ENCODE measurements at regions not wholly inside any gene's neighbourhood (a gene's known extent, or its start where the extent isn't known, plus 50 kb on each side); places are given as distances from the start of the nearest gene placed in this dataset.
A peak's percentile ranks its signal among the peaks of the same experiment; 100 is the strongest.

GRCh38 chr13:29952245-29952644 lies 101.8 kb upstream of the UBL3 start:
- Mint-ChIP-seq H3K4me1 (peaks cover 12 to 16% (median 16%) of the 10 kb centered on the region in 3 donors), H3K27me3 (peaks cover 0 to 12% (median 11%) of the 10 kb centered on the region in 3 donors), H3K27ac (no peak overlapping the region), H3K36me3 (no peaks in the 10 kb centered on the region), H3K9me3 (no peaks in the 10 kb centered on the region), H3K4me3 (no peak overlapping the region)
- DNase-seq (no peak), ATAC-seq (ENCODE audit: low read depth in 2 of 2) (no peak)

GRCh38 chr13:29948791-29949190 lies 98.4 kb upstream of the UBL3 start:
- Mint-ChIP-seq H3K27ac (no peak overlapping the region), H3K4me1 (peaks cover 2 to 5% (median 4%) of the 10 kb centered on the region in 3 donors), H3K9me3 (no peaks in the 10 kb centered on the region), H3K36me3 (no peaks in the 10 kb centered on the region), H3K27me3 (peaks cover 0 to 11% (median under 1%) of the 10 kb centered on the region in 3 donors), H3K4me3 (peak overlapping the region in 1 of 8 donors; percentile 32)
- ATAC-seq (ENCODE audit: low read depth in 2 of 2) (no peak), DNase-seq (no peak)

GRCh38 chr13:29948244-29948643 lies 97.8 kb upstream of the UBL3 start:
- H3K9me3 Mint-ChIP-seq: no peaks in the 10 kb centered on the region
- ATAC-seq (ENCODE audit: low read depth in 2 of 2) (no peak), DNase-seq (no peak)
- H3K36me3 Mint-ChIP-seq: no peaks in the 10 kb centered on the region
- H3K4me3 Mint-ChIP-seq: no peak overlapping the region
- no peak overlapping the region for H3K27ac Mint-ChIP-seq
- peaks cover 0 to 11% (median 0%) of the 10 kb centered on the region in 3 donors for H3K27me3 Mint-ChIP-seq
- H3K4me1 Mint-ChIP-seq: peaks cover 0 to under 1% (median 0%) of the 10 kb centered on the region in 3 donors

- Mint-ChIP-seq H3K4me3 (no peak overlapping the region), H3K27me3 (peaks cover 0 to 11% (median 0%) of the 10 kb centered on the region in 3 donors), H3K27ac (no peak overlapping the region), H3K4me1 (no peaks in the 10 kb centered on the region), H3K36me3 (no peaks in the 10 kb centered on the region), H3K9me3 (no peaks in the 10 kb centered on the region)
- no peak for ATAC-seq (ENCODE audit: low read depth in 2 of 2)
- no peak for DNase-seq
Observed at GRCh38 chr13:29947839-29948238, 97.4 kb upstream of the UBL3 start.

GRCh38 chr13:29946093-29946492 lies 95.7 kb upstream of the UBL3 start:
- DNase-seq (no peak), ATAC-seq (ENCODE audit: low read depth in 2 of 2) (no peak)
- no peak overlapping the region for H3K4me3 Mint-ChIP-seq
- H3K36me3 Mint-ChIP-seq: no peaks in the 10 kb centered on the region
- no peak overlapping the region for H3K27ac Mint-ChIP-seq
- H3K9me3 Mint-ChIP-seq: no peaks in the 10 kb centered on the region
- H3K4me1 Mint-ChIP-seq: no peaks in the 10 kb centered on the region
- peaks cover 0 to 11% (median 0%) of the 10 kb centered on the region in 3 donors for H3K27me3 Mint-ChIP-seq

GRCh38 chr13:29943686-29944085 lies 93.3 kb upstream of the UBL3 start:
- no peak for DNase-seq
- Mint-ChIP-seq H3K9me3 (no peaks in the 10 kb centered on the region), H3K36me3 (no peaks in the 10 kb centered on the region), H3K27me3 (no peaks in the 10 kb centered on the region), H3K27ac (no peak overlapping the region), H3K4me3 (no peak overlapping the region), H3K4me1 (no peaks in the 10 kb centered on the region)
- ATAC-seq (ENCODE audit: low read depth in 2 of 2): no peak

- Mint-ChIP-seq H3K27me3 (no peaks in the 10 kb centered on the region), H3K36me3 (no peaks in the 10 kb centered on the region), H3K4me3 (no peak overlapping the region), H3K9me3 (no peaks in the 10 kb centered on the region), H3K4me1 (no peaks in the 10 kb centered on the region), H3K27ac (no peak overlapping the region)
- ATAC-seq (ENCODE audit: low read depth in 2 of 2): no peak
- DNase-seq: no peak
Observed at GRCh38 chr13:29943273-29943672, 92.9 kb upstream of the UBL3 start.

GRCh38 chr13:29940715-29941114 lies 90.3 kb upstream of the UBL3 start:
- no peaks in the 10 kb centered on the region for H3K27me3 Mint-ChIP-seq
- DNase-seq (no peak), ATAC-seq (ENCODE audit: low read depth in 2 of 2) (no peak)
- H3K27ac Mint-ChIP-seq: no peak overlapping the region
- no peaks in the 10 kb centered on the region for H3K9me3 Mint-ChIP-seq
- no peak overlapping the region for H3K4me3 Mint-ChIP-seq
- peaks cover 12 to 15% (median 13%) of the 10 kb centered on the region in 3 donors for H3K4me1 Mint-ChIP-seq
- no peaks in the 10 kb centered on the region for H3K36me3 Mint-ChIP-seq

- ATAC-seq (ENCODE audit: low read depth in 2 of 2) (no peak), DNase-seq (no peak)
- H3K4me1 Mint-ChIP-seq: peaks cover 17 to 22% (median 20%) of the 10 kb centered on the region in 3 donors
- H3K27ac Mint-ChIP-seq: no peak overlapping the region
- H3K27me3 Mint-ChIP-seq: no peaks in the 10 kb centered on the region
- no peaks in the 10 kb centered on the region for H3K9me3 Mint-ChIP-seq
- no peaks in the 10 kb centered on the region for H3K36me3 Mint-ChIP-seq
- peak overlapping the region in 1 of 8 donors; percentile 25 for H3K4me3 Mint-ChIP-seq
Observed at GRCh38 chr13:29939158-29939557, 88.7 kb upstream of the UBL3 start.

GRCh38 chr13:29937841-29938240 lies 87.4 kb upstream of the UBL3 start:
- ATAC-seq (ENCODE audit: low read depth in 2 of 2) (no peak), DNase-seq (no peak)
- Mint-ChIP-seq H3K4me1 (peaks cover 17 to 22% (median 20%) of the 10 kb centered on the region in 3 donors), H3K9me3 (no peaks in the 10 kb centered on the region), H3K27me3 (no peaks in the 10 kb centered on the region), H3K27ac (no peak overlapping the region), H3K4me3 (no peak overlapping the region), H3K36me3 (no peaks in the 10 kb centered on the region)

- H3K4me1 Mint-ChIP-seq: peaks cover 17 to 22% (median 20%) of the 10 kb centered on the region in 3 donors
Observed at GRCh38 chr13:29937379-29937778, 87.0 kb upstream of the UBL3 start.

GRCh38 chr13:29936956-29937355 lies 86.5 kb upstream of the UBL3 start:
- no peak for ATAC-seq (ENCODE audit: low read depth in 2 of 2)
- no peak for DNase-seq

More at GRCh38 chr13:29937379-29937778, 87.0 kb upstream of the UBL3 start:
- Mint-ChIP-seq H3K27me3 (no peaks in the 10 kb centered on the region), H3K36me3 (no peaks in the 10 kb centered on the region), H3K9me3 (no peaks in the 10 kb centered on the region), H3K27ac (no peak overlapping the region), H3K4me3 (peak overlapping the region in 1 of 8 donors; percentile 77)
- DNase-seq: no peak
- no peak for ATAC-seq (ENCODE audit: low read depth in 2 of 2)

GRCh38 chr13:29936051-29936813 lies 85.8 kb upstream of the UBL3 start:
- Mint-ChIP-seq H3K9me3 (no peaks in the 10 kb centered on the region), H3K4me3 (peak overlapping the region; percentile 8 to 90 (median 83)), H3K4me1 (peaks cover 17 to 22% (median 20%) of the 10 kb centered on the region in 3 donors), H3K27me3 (no peaks in the 10 kb centered on the region), H3K36me3 (no peaks in the 10 kb centered on the region), H3K27ac (peak overlapping the region in 4 of 6 donors; percentile 6 to 83 (median 34))
- DNase-seq (no peak), ATAC-seq (ENCODE audit: low read depth in 2 of 2) (peak; percentile 27 to 39)

More at GRCh38 chr13:29936956-29937355, 86.5 kb upstream of the UBL3 start:
- no peaks in the 10 kb centered on the region for H3K36me3 Mint-ChIP-seq
- peak overlapping the region in 1 of 6 donors; percentile 13 for H3K27ac Mint-ChIP-seq
- peak overlapping the region in 4 of 8 donors; percentile 1 to 82 (median 42) for H3K4me3 Mint-ChIP-seq
- H3K4me1 Mint-ChIP-seq: peaks cover 17 to 22% (median 20%) of the 10 kb centered on the region in 3 donors
- no peaks in the 10 kb centered on the region for H3K27me3 Mint-ChIP-seq
- H3K9me3 Mint-ChIP-seq: no peaks in the 10 kb centered on the region

- ATAC-seq (ENCODE audit: low read depth in 2 of 2): peak; percentile 86 to 90
- H3K27ac Mint-ChIP-seq: peak overlapping the region in 5 of 6 donors; percentile 6 to 83 (median 31)
- H3K4me1 Mint-ChIP-seq: peaks cover 17 to 22% (median 20%) of the 10 kb centered on the region in 3 donors
- no peaks in the 10 kb centered on the region for H3K36me3 Mint-ChIP-seq
- peak; percentile 14 for DNase-seq
- H3K4me3 Mint-ChIP-seq: peak overlapping the region in 7 of 8 donors; percentile 73 to 90 (median 84)
- H3K27me3 Mint-ChIP-seq: no peaks in the 10 kb centered on the region
- H3K9me3 Mint-ChIP-seq: peaks cover 0 to 1% (median 0%) of the 10 kb centered on the region in 7 donors
Observed at GRCh38 chr13:29935309-29935981, 85.0 kb upstream of the UBL3 start.

All from naive B cell (primary cell).